SK-N-SH (cell line): ENCODE measurements at regions not wholly inside any gene's neighbourhood (a gene's known extent, or its start where the extent isn't known, plus 50 kb on each side); places are given as distances from the start of the nearest gene placed in this dataset.

Experiments
- CTCF ChIA-PET: fragments of 300-600, 350-600 bp; formaldehyde crosslinking; extraction: SDS; loops from one replicate; lab custom pipeline; 2021; lab: Yijun Ruan, JAX
- POLR2A ChIA-PET: fragments of 350-600 bp; sonication (Branson Sonifier 250); formaldehyde crosslinking; extraction: SDS; loops from one replicate; lab custom pipeline; 2020; ENCODE audit warnings: antibody characterized with exemption, inconsistent platforms; lab: Yijun Ruan, JAX
- DNase-seq: peaks from one replicate; pipeline ENCODE4 v3.0.0; 2012
- H2AFZ ChIP-seq: fragments of 200-600 bp; sonication (generic); 2 replicates; pipeline ENCODE4 v1.8.1; 2016; ENCODE audit warnings: antibody characterized with exemption, mild to moderate bottlenecking, low read depth
- H3F3A ChIP-seq: fragments of 200-600 bp; sonication (generic); replicated peaks from 2 replicates; pipeline ENCODE3; 2016; ENCODE audit warnings: antibody characterized with exemption, mild to moderate bottlenecking; ENCODE audit not compliant: insufficient read depth
- H3K27ac ChIP-seq, 2 experiments: fragments of 200-500 bp in 1 of 2; fragments of 200-600 bp in 1 of 2; sonication (Bioruptor generic) in 1 of 2; sonication (generic), shearing (Covaris generic) in 1 of 2; 2 replicates each; pipeline versions ENCODE4 v1.5.1 to v1.6.1; 2014 to 2016; ENCODE audit warnings: low read depth in 2 of 2, inconsistent platforms in 1 of 2, low read length in 1 of 2, mild to moderate bottlenecking in 1 of 2, mixed read lengths in 1 of 2
- H3K27me3 ChIP-seq: fragments of 200-600 bp; sonication (generic), shearing (Covaris generic); 2 replicates; pipeline ENCODE4 v1.6.1; 2016; ENCODE audit warnings: mixed run types; ENCODE audit not compliant: insufficient read depth
- H3K36me3 ChIP-seq, 2 experiments: fragments of 200-500 bp in 1 of 2; fragments of 200-600 bp in 1 of 2; sonication (Bioruptor generic) in 1 of 2; sonication (generic) in 1 of 2; replicated peaks in 1 of 2; 2 replicates each; pipeline versions ENCODE3 to v1.5.1; 2014 to 2016; ENCODE audit warnings: low read length in 1 of 2, mild to moderate bottlenecking in 1 of 2; ENCODE audit not compliant: insufficient read depth in 2 of 2, control insufficient read depth in 1 of 2
- H3K4me1 ChIP-seq, 2 experiments: fragments of 200-500 bp in 1 of 2; fragments of 200-600 bp in 1 of 2; sonication (Bioruptor generic) in 1 of 2; sonication (generic), shearing (Covaris generic) in 1 of 2; 2 replicates each; pipeline versions ENCODE4 v1.5.1 to v1.6.1; 2014 to 2016; ENCODE audit warnings: low read depth in 1 of 2, low read length in 1 of 2, mixed run types in 1 of 2; ENCODE audit not compliant: insufficient read depth in 2 of 2, control insufficient read depth in 1 of 2
- H3K4me2 ChIP-seq: fragments of 200-600 bp; sonication (generic), shearing (Covaris generic); 2 replicates; pipeline ENCODE4 v1.6.1; 2017; ENCODE audit warnings: mixed run types
- H3K4me3 ChIP-seq, 2 experiments: fragments of 200-500 bp in 1 of 2; fragments of 200-600 bp in 1 of 2; sonication (Bioruptor generic) in 1 of 2; sonication (generic), shearing (Covaris generic) in 1 of 2; 2 replicates each; pipeline versions ENCODE4 v1.5.1 to v1.8.1; 2014 to 2016; ENCODE audit warnings: low read depth in 2 of 2, inconsistent platforms in 1 of 2, low read length in 1 of 2, mild to moderate bottlenecking in 1 of 2, mixed read lengths in 1 of 2, moderate library complexity in 1 of 2
- H3K79me2 ChIP-seq: fragments of 200-600 bp; sonication (generic); 2 replicates; pipeline ENCODE4 v1.8.1; 2017; ENCODE audit warnings: mild to moderate bottlenecking; ENCODE audit not compliant: insufficient read depth
- H3K9ac ChIP-seq: fragments of 200-600 bp; sonication (generic); 2 replicates; pipeline ENCODE4 v1.6.1; 2017; ENCODE audit warnings: mixed run types
- H3K9me2 ChIP-seq: fragments of 200-600 bp; sonication (generic); 2 replicates; pipeline ENCODE4 v1.6.1; 2017; ENCODE audit warnings: mixed run types
- H3K9me3 ChIP-seq: fragments of 200-600 bp; sonication (generic); 2 replicates; pipeline ENCODE4 v1.6.1; 2017; ENCODE audit warnings: mixed run types, mild to moderate bottlenecking, moderate library complexity
- H4K20me1 ChIP-seq: fragments of 200-600 bp; sonication (generic); 2 replicates; pipeline ENCODE4 v1.6.1; 2017; ENCODE audit warnings: mild to moderate bottlenecking, mixed run types; ENCODE audit not compliant: insufficient read depth
- CHD2 ChIP-seq: fragments of 150-350 bp; IDR thresholded peaks from 2 replicates; pipeline ENCODE4 v1.6.1; 2018; ENCODE audit warnings: low read length; ENCODE audit not compliant: partially characterized antibody
- EP300 ChIP-seq, 2 experiments: IDR thresholded peaks; 2 replicates each; pipeline versions ENCODE4 v1.4.0 to v1.6.1; 2012; ENCODE audit warnings: borderline replicate concordance in 1 of 2, low read depth in 1 of 2, low read length in 1 of 2
- EZH2phosphoT487 ChIP-seq: fragments of 200-600 bp; sonication (generic); IDR thresholded peaks from 2 replicates; pipeline ENCODE4 v1.6.1; 2017; ENCODE audit warnings: low read depth, mixed run types, mild to moderate bottlenecking, antibody characterized with exemption, moderate library complexity, borderline replicate concordance
- FOSL2 ChIP-seq: IDR thresholded peaks from 2 replicates; pipeline ENCODE4 v1.4.0; 2012; ENCODE audit warnings: low read depth, mild to moderate bottlenecking, moderate library complexity, borderline replicate concordance
- FOXJ3 ChIP-seq: sonication (generic); formaldehyde crosslinking; IDR thresholded peaks from 2 replicates; pipeline ENCODE4 v1.5.1; 2020; ENCODE audit warnings: mild to moderate bottlenecking, missing genetic modification reagents
- FOXM1 ChIP-seq: IDR thresholded peaks from 2 replicates; pipeline ENCODE4 v1.4.0; 2012; ENCODE audit warnings: low read depth, mild to moderate bottlenecking
- GABPA ChIP-seq: IDR thresholded peaks from 2 replicates; pipeline ENCODE4 v1.4.0; 2012; ENCODE audit warnings: low read depth, mild to moderate bottlenecking
- MXI1 ChIP-seq: IDR thresholded peaks from 2 replicates; pipeline ENCODE4 v1.6.1; 2012; ENCODE audit warnings: mild to moderate bottlenecking, low read depth, low read length, improper control_type of control experiment
- NFIC ChIP-seq: IDR thresholded peaks from 2 replicates; pipeline ENCODE4 v1.4.0; 2012; ENCODE audit warnings: borderline replicate concordance
- POLR2AphosphoS5 ChIP-seq: IDR thresholded peaks from 2 replicates; pipeline ENCODE4 v1.6.1; 2012; ENCODE audit warnings: low read depth, low read length
- RCOR1 ChIP-seq: fragments of 150-350 bp; IDR thresholded peaks from 2 replicates; pipeline ENCODE4 v1.6.1; 2017; ENCODE audit warnings: antibody characterized with exemption, low read length
- RXRA ChIP-seq: IDR thresholded peaks from 2 replicates; pipeline ENCODE4 v1.4.0; 2012; ENCODE audit warnings: low read depth, mild to moderate bottlenecking, borderline replicate concordance
- TAF1 ChIP-seq: IDR thresholded peaks from 2 replicates; pipeline ENCODE4 v1.6.1; 2012; ENCODE audit warnings: low read depth, mild to moderate bottlenecking, low read length, moderate library complexity, borderline replicate concordance
- TCF12 ChIP-seq: IDR thresholded peaks from 2 replicates; pipeline ENCODE4 v1.4.0; 2012
- YY1 ChIP-seq: IDR thresholded peaks from 2 replicates; pipeline ENCODE4 v1.4.0; 2012; ENCODE audit warnings: low read depth, mild to moderate bottlenecking
- WGBS: methylation state at CpG from one replicate; pipeline ENCODE4 v1.1.6; 2017; ENCODE audit warnings: low lambda C conversion rate; 5-methylcytosine and 5-hydroxymethylcytosine counted together
- TF ChIP-seq, protein P1 (sequence below): IDR thresholded peaks from 2 replicates; pipeline ENCODE4 v1.6.1; 2012; ENCODE audit warnings: mild to moderate bottlenecking, low read depth, low read length, moderate library complexity
- TF ChIP-seq, protein P2 (sequence below): IDR thresholded peaks from 2 replicates; pipeline ENCODE4; 2012
- TF ChIP-seq, protein P3 (sequence below): fragments of 150-350 bp; IDR thresholded peaks from 2 replicates; pipeline ENCODE4 v1.6.1; 2016; ENCODE audit warnings: mild to moderate bottlenecking, low read depth, low read length
- TF ChIP-seq, protein P4 (sequence below): fragments of 150-350 bp; IDR thresholded peaks from 2 replicates; pipeline ENCODE4 v1.6.1; 2017; ENCODE audit warnings: antibody characterized with exemption, low read length, low read depth, borderline replicate concordance
- TF ChIP-seq, protein P5 (sequence below): IDR thresholded peaks from 2 replicates; pipeline ENCODE4 v1.4.0; 2012; ENCODE audit warnings: low read depth, borderline replicate concordance

DNA sequence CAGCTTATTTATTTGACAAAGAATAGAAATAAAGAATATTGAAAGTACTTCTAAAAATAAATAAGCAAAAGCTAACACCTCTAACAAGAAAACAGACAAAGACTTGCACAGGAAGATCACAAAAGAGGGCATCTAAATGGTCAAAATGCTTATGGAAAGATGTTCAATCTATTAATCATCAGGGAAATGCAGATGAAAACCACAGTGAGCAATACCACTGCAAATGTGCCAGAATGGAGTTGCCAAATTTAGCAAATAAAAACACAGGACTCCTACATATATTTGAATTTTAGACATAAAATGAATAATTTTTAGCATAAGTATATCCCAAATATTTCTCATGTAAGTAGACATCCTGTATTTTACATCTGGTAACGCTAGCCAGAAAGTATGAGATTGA lies 56.1 kb upstream of the HPGD start:
- no peak overlapping the region for H3K4me3 ChIP-seq
- H3K9me2 ChIP-seq = no peaks in the 10 kb centered on the region
- no peaks in the 10 kb centered on the region for H4K20me1 ChIP-seq
- H3F3A ChIP-seq = no peaks in the 10 kb centered on the region
- H3K27ac ChIP-seq = no peak overlapping the region
- H3K9me3 ChIP-seq = no peaks in the 10 kb centered on the region
- no peaks in the 10 kb centered on the region for H3K36me3 ChIP-seq
- CTCF ChIA-PET = no interaction called here
- no peak overlapping the region for H2AFZ ChIP-seq
- no peaks in the 10 kb centered on the region for H3K27me3 ChIP-seq
- DNase-seq = no peak
- POLR2A ChIA-PET = no interaction called here
- no peaks in the 10 kb centered on the region for H3K79me2 ChIP-seq
- no peaks in the 10 kb centered on the region for H3K4me1 ChIP-seq
- H3K4me2 ChIP-seq = no peak overlapping the region
- WGBS = 10% methylated on average over 1 of the region's 1 CpG
- TF ChIP-seq FOXJ3 = no peak
- no peak for TF ChIP-seq NFIC
- no peak for TF ChIP-seq FOXM1
- TF ChIP-seq, protein P1, sequence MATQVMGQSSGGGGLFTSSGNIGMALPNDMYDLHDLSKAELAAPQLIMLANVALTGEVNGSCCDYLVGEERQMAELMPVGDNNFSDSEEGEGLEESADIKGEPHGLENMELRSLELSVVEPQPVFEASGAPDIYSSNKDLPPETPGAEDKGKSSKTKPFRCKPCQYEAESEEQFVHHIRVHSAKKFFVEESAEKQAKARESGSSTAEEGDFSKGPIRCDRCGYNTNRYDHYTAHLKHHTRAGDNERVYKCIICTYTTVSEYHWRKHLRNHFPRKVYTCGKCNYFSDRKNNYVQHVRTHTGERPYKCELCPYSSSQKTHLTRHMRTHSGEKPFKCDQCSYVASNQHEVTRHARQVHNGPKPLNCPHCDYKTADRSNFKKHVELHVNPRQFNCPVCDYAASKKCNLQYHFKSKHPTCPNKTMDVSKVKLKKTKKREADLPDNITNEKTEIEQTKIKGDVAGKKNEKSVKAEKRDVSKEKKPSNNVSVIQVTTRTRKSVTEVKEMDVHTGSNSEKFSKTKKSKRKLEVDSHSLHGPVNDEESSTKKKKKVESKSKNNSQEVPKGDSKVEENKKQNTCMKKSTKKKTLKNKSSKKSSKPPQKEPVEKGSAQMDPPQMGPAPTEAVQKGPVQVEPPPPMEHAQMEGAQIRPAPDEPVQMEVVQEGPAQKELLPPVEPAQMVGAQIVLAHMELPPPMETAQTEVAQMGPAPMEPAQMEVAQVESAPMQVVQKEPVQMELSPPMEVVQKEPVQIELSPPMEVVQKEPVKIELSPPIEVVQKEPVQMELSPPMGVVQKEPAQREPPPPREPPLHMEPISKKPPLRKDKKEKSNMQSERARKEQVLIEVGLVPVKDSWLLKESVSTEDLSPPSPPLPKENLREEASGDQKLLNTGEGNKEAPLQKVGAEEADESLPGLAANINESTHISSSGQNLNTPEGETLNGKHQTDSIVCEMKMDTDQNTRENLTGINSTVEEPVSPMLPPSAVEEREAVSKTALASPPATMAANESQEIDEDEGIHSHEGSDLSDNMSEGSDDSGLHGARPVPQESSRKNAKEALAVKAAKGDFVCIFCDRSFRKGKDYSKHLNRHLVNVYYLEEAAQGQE = no peak
- no peak for TF ChIP-seq RCOR1
- no peak for TF ChIP-seq EZH2phosphoT487
- TF ChIP-seq, protein P2, sequence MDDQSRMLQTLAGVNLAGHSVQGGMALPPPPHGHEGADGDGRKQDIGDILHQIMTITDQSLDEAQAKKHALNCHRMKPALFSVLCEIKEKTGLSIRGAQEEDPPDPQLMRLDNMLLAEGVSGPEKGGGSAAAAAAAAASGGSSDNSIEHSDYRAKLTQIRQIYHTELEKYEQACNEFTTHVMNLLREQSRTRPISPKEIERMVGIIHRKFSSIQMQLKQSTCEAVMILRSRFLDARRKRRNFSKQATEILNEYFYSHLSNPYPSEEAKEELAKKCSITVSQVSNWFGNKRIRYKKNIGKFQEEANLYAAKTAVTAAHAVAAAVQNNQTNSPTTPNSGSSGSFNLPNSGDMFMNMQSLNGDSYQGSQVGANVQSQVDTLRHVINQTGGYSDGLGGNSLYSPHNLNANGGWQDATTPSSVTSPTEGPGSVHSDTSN = no peak
- TF ChIP-seq TCF12 = no peak
- no peak for TF ChIP-seq YY1
- TF ChIP-seq, protein P3, sequence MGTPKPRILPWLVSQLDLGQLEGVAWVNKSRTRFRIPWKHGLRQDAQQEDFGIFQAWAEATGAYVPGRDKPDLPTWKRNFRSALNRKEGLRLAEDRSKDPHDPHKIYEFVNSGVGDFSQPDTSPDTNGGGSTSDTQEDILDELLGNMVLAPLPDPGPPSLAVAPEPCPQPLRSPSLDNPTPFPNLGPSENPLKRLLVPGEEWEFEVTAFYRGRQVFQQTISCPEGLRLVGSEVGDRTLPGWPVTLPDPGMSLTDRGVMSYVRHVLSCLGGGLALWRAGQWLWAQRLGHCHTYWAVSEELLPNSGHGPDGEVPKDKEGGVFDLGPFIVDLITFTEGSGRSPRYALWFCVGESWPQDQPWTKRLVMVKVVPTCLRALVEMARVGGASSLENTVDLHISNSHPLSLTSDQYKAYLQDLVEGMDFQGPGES = no peak
- TF ChIP-seq FOSL2 = no peak
- TF ChIP-seq TAF1 = no peak
- TF ChIP-seq MXI1 = no peak
- TF ChIP-seq, protein P4, sequence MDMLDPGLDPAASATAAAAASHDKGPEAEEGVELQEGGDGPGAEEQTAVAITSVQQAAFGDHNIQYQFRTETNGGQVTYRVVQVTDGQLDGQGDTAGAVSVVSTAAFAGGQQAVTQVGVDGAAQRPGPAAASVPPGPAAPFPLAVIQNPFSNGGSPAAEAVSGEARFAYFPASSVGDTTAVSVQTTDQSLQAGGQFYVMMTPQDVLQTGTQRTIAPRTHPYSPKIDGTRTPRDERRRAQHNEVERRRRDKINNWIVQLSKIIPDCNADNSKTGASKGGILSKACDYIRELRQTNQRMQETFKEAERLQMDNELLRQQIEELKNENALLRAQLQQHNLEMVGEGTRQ = no peak
- no peak for TF ChIP-seq EP300 (IDR thresholded peaks at IDR 0.05; ENCODE audit: borderline replicate concordance in 1 of 2, low read depth in 1 of 2, low read length in 1 of 2)
- TF ChIP-seq CHD2 = no peak
- no peak for TF ChIP-seq RXRA
- TF ChIP-seq, protein P5, sequence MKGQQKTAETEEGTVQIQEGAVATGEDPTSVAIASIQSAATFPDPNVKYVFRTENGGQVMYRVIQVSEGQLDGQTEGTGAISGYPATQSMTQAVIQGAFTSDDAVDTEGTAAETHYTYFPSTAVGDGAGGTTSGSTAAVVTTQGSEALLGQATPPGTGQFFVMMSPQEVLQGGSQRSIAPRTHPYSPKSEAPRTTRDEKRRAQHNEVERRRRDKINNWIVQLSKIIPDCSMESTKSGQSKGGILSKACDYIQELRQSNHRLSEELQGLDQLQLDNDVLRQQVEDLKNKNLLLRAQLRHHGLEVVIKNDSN = no peak
- no peak for TF ChIP-seq POLR2AphosphoS5
- TF ChIP-seq GABPA = no peak
- H3K9ac ChIP-seq = no peak overlapping the region
